Activated CD8-positive, alpha-beta memory T cell treated with anti-CD3 and anti-CD28 coated beads, Interleukin-2, amount 50 U/mL, for 4 hours (primary cell): ENCODE measurements at regions not wholly inside any gene's neighbourhood (a gene's known extent, or its start where the extent isn't known, plus 50 kb on each side); places are given as distances from the start of the nearest gene placed in this dataset.
"Not testable (repeated sequence)": the region's sequence is repeated elsewhere in the genome, so short reads cannot be mapped to it uniquely, and the experiment has no call there.

Source experiments
- DNase-seq: peaks from one replicate; pipeline ENCODE4 v3.0.0-alpha.2; 2020

DNA sequence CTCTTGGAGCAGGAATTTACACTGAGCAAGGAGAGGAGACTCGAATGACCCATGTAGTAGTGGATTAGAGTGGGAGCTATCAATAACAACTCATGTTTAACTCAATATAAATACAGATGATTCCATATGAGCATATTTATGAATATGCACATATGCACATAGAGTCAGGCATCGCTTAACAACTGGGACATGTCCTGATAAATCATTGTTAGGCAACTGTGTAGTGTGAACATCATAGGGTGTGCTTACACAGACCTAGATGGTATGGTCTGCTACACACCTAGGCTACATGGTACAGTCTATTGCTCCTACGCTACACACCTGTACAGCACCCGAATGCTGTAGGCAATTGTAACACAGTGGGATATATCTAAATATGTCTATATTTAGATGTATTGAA lies 75.9 kb upstream of the RALGAPA2 start:
- no peak for DNase-seq

DNA sequence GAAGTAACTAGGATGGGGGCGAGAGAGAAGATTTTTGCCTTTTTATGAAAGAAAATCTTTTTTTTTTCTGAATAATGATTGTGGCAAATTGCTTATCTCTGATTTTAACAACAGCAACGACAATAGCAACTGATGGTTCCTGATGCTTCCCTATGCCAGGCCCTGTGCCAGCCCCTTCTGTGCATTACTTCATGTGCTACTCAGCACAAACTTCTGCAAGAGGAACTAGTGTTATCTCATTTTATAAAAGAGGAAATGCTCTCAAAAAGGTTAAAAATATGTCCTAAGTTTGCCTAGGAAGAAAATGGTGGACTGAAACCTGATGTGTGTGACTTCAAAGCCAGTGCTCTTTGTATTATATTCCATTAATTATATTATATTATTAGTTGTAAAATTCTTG lies 74.0 kb upstream of the RALGAPA2 start:
- no peak for DNase-seq

DNA sequence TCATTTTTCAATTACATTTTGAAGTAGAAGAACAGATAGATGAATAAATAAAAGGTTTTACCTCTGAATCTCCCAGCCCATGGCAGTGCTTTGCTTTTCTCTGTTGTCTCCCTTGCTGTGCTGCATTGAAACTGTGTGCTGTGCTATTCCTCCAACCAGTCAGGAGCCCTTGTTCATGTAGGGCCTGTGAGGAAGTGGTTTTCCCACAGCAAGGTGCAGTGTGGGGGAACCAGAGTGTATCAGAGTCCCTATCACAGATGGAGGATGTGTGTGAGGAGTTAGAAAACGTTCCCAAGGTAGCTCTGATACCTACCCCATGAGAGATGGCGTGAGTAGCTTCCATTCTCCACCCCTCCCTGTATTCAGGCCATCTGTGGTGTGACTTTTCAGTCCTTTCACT lies 72.8 kb upstream of the RALGAPA2 start:
- no peak for DNase-seq

DNA sequence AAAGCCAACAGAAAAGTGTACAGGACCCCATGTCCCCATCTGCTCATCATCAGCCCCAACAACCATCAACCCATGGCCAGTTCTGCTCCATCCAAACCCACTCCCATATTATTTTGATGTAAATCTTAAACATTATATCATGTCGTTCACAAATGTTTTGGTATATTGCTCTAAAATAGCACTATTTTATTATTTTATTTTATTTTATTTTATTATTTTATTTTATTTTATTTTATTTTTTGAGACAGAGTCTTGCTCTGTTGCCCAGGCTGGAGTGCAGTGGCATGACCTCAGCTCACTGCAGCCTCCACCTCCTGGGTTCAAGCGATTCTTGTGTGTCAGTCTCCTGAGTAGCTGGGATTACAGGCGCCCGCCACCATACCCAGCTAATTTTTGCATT lies 72.0 kb upstream of the RALGAPA2 start:
- DNase-seq = not testable (repeated sequence)

DNA sequence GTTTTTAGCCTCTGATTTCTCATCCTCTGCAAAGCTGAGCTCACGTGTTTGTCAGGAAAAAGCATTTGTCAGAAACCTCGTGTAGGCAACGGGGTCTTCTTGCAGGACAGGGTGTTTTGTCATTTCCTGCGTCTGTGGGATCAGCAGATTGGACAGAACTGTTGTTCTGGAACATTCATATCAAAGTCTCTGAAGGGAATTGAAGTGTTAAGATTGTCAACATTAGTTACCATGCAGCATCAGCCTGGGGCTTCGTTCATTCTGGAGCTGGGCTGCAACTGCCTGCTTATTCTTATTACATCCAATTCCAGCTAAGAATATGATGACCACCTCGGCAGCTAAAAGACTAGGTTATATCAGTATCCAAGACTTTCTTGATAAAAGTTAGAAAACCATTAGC lies 71.0 kb upstream of the RALGAPA2 start:
- DNase-seq = no peak

DNA sequence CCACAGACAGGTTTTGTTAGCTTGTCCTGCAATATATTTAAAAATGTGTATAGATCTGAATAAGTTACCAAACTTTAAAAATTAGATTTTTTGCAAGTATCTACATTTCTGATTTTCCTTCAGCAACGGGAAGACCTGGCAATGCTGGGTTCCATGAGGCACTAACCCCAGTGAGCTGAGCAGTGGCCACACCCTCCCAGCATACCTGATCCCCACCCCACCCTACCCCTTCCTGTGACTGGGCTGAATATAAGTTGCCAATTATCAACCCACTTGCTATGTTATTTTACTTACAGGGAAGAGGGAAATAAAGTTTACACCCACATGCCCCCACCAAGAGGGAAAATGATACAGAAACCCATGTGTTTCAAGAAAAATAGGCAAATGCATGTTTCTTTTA lies 70.3 kb upstream of the RALGAPA2 start:
- no peak for DNase-seq

DNA sequence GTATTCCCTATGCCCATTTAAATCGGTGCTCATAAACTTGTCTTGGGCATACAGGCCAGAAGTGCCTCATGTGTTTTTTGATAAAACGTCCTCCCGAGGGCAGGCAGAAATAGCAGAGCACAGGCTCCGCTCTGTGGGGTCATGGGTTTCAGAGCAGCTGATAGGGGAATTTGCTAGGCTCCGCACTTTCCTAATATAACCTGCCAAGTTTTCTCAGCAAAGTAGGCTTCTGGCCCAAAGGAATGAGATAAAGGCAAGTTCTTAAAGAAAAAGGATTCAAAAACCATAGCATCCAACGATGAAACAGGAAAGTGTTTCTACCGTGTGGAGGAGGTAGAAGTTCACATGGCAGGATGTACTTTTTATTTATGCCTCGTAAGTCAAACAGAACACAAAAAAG lies 69.8 kb upstream of the RALGAPA2 start:
- no peak for DNase-seq

DNA sequence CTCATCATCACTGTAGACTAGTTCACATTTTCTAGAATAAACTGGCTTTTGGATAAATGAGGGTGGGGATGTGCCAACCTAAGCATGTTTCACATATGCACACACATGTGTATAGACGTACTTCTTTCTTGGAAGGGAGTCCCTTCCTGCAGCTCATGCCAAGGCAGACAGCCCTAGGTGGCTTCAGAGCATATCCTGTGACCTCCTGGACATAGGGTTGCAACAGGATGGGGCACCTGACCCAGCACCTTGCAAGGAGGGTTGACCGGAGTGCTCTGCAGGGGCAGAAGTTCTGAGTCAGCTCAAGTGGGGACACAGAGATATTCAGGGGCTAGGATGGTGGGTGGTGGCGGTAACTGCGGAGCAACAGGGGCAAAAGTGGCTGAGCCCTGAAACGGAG lies 68.6 kb upstream of the RALGAPA2 start:
- DNase-seq = no peak

DNA sequence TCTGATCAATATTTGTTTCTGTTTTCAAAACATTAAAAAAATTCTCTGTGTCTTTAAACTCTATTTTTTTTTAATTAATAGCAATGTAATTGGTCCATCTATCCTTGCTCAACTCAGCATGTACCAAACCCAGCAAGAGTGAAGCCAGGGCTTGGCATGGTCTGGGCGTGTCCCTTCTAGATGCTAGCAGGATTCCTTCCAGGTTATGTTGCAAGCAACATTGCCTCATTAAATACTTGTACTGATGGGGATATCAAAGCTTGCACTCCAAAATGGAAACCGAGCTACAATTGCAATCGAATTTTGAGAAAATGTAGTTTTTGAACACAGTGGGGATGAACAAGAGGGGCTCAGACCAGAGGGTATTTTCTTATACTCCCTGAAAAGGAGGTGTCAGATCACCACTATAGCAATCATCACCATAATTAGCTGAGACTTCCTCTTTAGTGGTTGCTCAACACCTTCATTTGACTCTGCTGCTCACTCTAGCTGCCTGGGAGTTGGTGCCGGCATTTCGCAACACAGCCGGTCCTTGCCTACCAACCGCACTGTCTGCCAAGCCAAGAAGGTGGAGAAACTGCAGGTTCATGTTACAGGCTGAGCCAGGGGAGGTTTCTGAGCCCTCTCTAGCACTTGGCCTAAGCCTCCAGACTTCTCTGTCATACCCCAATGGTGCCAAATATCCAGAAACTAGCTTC lies 67.8 kb upstream of the RALGAPA2 start:
- no peak for DNase-seq

DNA sequence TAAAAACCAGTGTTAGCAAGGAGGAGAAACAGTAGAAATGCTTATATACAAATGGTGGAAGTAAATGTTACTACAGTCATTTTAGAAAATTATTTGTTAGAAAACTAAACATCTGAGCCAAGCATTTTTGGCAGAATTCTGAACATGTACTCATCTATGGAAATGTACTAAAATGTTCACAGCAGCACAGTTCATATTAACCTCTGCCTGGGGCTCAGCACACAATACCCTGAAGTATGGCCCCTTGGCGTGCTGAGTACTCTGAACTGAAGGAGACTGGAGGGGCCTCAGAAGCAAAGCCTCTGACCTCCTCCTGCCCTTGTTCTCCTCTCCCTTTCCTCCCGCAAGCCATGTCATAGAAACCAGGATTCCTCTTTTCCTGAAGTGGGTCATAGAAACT lies 66.2 kb upstream of the RALGAPA2 start:
- no peak for DNase-seq

DNA sequence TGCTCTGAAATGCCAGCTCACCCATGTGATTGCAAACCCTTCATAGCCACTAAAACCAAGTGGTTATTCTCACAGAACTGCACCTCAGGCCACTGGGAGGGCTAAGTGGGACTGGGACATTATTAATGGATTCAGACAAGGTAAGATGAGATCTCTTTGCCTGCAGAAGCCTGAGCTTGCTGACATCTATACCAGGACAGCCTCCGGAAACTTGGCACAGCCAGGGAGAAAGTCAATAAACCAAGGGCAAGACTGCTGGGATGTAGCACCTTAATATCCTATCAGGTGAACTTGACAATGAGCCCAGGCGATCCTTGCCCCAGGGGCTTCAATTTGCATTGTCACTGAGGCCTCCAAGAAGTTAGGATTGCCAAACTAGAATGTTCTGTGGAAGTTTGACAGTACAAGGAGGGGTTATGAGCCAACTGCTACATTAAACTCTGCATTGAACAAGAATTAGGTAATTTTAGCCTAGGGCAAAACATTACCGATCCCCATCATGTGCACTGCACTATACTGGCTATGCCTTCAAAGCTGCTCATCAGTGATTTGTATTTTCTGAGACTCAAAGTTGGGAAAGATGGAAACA lies 60.1 kb upstream of the RALGAPA2 start:
- no peak for DNase-seq

DNA sequence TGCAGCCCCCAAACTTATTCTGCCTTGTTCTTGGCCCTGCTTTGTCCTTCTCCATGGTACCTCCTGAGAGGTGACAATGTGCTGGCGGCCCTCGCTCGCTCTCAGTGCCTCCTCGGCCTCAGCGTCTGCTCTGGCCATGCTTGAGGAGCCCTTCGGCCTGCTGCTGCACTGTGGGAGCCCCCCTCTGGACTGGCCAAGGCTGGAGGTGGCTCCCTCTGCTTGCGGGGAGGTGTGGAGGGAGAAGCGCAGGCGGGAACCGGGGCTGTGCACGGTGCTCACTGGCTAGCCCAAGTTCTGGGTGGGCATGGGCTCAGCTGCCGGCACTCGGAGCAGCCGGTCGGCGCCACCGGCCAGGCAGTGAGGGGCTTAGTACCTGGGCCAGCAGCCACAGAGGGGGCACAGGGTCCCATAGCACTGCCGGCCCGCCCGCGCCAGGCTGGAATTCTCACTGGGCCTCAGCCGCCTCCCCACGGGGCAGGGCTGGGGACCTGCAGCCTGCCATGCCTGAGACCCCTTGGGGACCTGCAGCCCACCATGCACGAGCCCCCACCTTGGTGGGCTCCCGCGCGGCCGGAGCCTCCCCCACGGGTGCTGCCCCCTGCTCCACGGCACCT lies 55.9 kb upstream of the RALGAPA2 start:
- no peak for DNase-seq

DNA sequence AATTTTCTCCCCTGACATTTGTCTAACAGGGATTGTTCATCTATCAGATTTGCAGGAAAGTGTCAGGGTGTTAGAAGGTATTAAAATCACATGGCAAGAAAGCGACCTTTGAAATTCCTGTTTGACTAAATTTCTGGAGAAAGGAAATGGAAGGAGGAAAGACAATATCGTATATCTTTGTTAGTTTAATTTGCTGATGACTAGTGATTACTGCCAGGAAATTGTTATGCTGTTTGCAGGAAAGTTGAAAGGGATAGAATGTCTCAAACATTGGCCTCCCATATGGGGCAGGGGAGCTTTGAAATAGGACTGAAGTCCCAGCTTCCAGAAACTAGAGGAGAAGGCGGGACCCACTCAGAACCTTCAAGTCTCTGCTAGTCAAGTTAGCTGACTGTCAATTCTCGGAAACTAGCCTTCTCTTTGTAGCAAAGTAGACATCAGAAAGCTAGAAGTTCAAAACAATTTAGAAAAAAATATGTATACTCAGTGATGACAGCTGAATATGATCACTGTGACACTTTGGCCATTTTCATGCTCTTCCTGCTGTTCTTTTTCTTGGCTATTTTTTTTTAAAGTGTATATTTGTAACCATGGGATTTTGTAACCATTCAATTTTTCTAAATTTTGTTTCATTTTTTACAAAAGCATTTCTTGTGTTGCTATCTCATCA lies 53.4 kb upstream of the RALGAPA2 start:
- DNase-seq = no peak

DNA sequence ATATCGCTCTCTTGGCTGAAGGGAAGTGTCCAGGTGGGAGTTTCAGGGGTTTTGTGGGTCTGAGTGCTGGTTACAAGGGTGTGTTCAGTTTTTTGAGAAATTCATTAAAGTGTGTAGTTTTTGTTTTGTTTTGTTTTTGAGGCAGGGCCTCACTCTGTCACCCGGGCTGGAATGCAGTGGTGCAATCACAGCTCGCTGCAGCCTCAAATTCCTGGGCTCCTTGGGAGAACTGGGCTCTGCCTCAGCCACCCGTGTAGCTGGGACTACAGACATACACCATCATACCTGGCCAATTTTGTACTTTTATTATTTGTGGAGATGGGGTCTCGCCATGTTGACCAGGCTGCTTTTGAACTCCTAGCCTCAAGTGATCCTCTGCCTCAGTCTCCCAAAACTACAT lies 51.2 kb upstream of the RALGAPA2 start:
- no peak for DNase-seq
